SK-N-SH (cell line): ENCODE measurements at regions not wholly inside any gene's neighbourhood (a gene's known extent, or its start where the extent isn't known, plus 50 kb on each side); places are given as distances from the start of the nearest gene placed in this dataset.

Experiments used
- CTCF ChIA-PET: fragments of 300-600, 350-600 bp; formaldehyde crosslinking; extraction: SDS; loops from one replicate; lab custom pipeline; 2021; lab: Yijun Ruan, JAX
- POLR2A ChIA-PET: fragments of 350-600 bp; sonication (Branson Sonifier 250); formaldehyde crosslinking; extraction: SDS; loops from one replicate; lab custom pipeline; 2020; ENCODE audit warnings: antibody characterized with exemption, inconsistent platforms; lab: Yijun Ruan, JAX
- DNase-seq: peaks from one replicate; pipeline ENCODE4 v3.0.0; 2012
- H2AFZ ChIP-seq: fragments of 200-600 bp; sonication (generic); 2 replicates; pipeline ENCODE4 v1.8.1; 2016; ENCODE audit warnings: antibody characterized with exemption, mild to moderate bottlenecking, low read depth
- H3F3A ChIP-seq: fragments of 200-600 bp; sonication (generic); replicated peaks from 2 replicates; pipeline ENCODE3; 2016; ENCODE audit warnings: antibody characterized with exemption, mild to moderate bottlenecking; ENCODE audit not compliant: insufficient read depth
- H3K27ac ChIP-seq, 2 experiments: fragments of 200-500 bp in 1 of 2; fragments of 200-600 bp in 1 of 2; sonication (Bioruptor generic) in 1 of 2; sonication (generic), shearing (Covaris generic) in 1 of 2; 2 replicates each; pipeline versions ENCODE4 v1.5.1 to v1.6.1; 2014 to 2016; ENCODE audit warnings: low read depth in 2 of 2, inconsistent platforms in 1 of 2, low read length in 1 of 2, mild to moderate bottlenecking in 1 of 2, mixed read lengths in 1 of 2
- H3K27me3 ChIP-seq: fragments of 200-600 bp; sonication (generic), shearing (Covaris generic); 2 replicates; pipeline ENCODE4 v1.6.1; 2016; ENCODE audit warnings: mixed run types; ENCODE audit not compliant: insufficient read depth
- H3K36me3 ChIP-seq, 2 experiments: fragments of 200-500 bp in 1 of 2; fragments of 200-600 bp in 1 of 2; sonication (Bioruptor generic) in 1 of 2; sonication (generic) in 1 of 2; replicated peaks in 1 of 2; 2 replicates each; pipeline versions ENCODE3 to v1.5.1; 2014 to 2016; ENCODE audit warnings: low read length in 1 of 2, mild to moderate bottlenecking in 1 of 2; ENCODE audit not compliant: insufficient read depth in 2 of 2, control insufficient read depth in 1 of 2
- H3K4me1 ChIP-seq, 2 experiments: fragments of 200-500 bp in 1 of 2; fragments of 200-600 bp in 1 of 2; sonication (Bioruptor generic) in 1 of 2; sonication (generic), shearing (Covaris generic) in 1 of 2; 2 replicates each; pipeline versions ENCODE4 v1.5.1 to v1.6.1; 2014 to 2016; ENCODE audit warnings: low read depth in 1 of 2, low read length in 1 of 2, mixed run types in 1 of 2; ENCODE audit not compliant: insufficient read depth in 2 of 2, control insufficient read depth in 1 of 2
- H3K4me2 ChIP-seq: fragments of 200-600 bp; sonication (generic), shearing (Covaris generic); 2 replicates; pipeline ENCODE4 v1.6.1; 2017; ENCODE audit warnings: mixed run types
- H3K4me3 ChIP-seq, 2 experiments: fragments of 200-500 bp in 1 of 2; fragments of 200-600 bp in 1 of 2; sonication (Bioruptor generic) in 1 of 2; sonication (generic), shearing (Covaris generic) in 1 of 2; 2 replicates each; pipeline versions ENCODE4 v1.5.1 to v1.8.1; 2014 to 2016; ENCODE audit warnings: low read depth in 2 of 2, inconsistent platforms in 1 of 2, low read length in 1 of 2, mild to moderate bottlenecking in 1 of 2, mixed read lengths in 1 of 2, moderate library complexity in 1 of 2
- H3K79me2 ChIP-seq: fragments of 200-600 bp; sonication (generic); 2 replicates; pipeline ENCODE4 v1.8.1; 2017; ENCODE audit warnings: mild to moderate bottlenecking; ENCODE audit not compliant: insufficient read depth
- H3K9ac ChIP-seq: fragments of 200-600 bp; sonication (generic); 2 replicates; pipeline ENCODE4 v1.6.1; 2017; ENCODE audit warnings: mixed run types
- H3K9me2 ChIP-seq: fragments of 200-600 bp; sonication (generic); 2 replicates; pipeline ENCODE4 v1.6.1; 2017; ENCODE audit warnings: mixed run types
- H3K9me3 ChIP-seq: fragments of 200-600 bp; sonication (generic); 2 replicates; pipeline ENCODE4 v1.6.1; 2017; ENCODE audit warnings: mixed run types, mild to moderate bottlenecking, moderate library complexity
- H4K20me1 ChIP-seq: fragments of 200-600 bp; sonication (generic); 2 replicates; pipeline ENCODE4 v1.6.1; 2017; ENCODE audit warnings: mild to moderate bottlenecking, mixed run types; ENCODE audit not compliant: insufficient read depth
- ELF1 ChIP-seq: IDR thresholded peaks from 2 replicates; pipeline ENCODE4 v1.4.0; 2012
- EZH2phosphoT487 ChIP-seq: fragments of 200-600 bp; sonication (generic); IDR thresholded peaks from 2 replicates; pipeline ENCODE4 v1.6.1; 2017; ENCODE audit warnings: low read depth, mixed run types, mild to moderate bottlenecking, antibody characterized with exemption, moderate library complexity, borderline replicate concordance
- FOXJ3 ChIP-seq: sonication (generic); formaldehyde crosslinking; IDR thresholded peaks from 2 replicates; pipeline ENCODE4 v1.5.1; 2020; ENCODE audit warnings: mild to moderate bottlenecking, missing genetic modification reagents
- FOXM1 ChIP-seq: IDR thresholded peaks from 2 replicates; pipeline ENCODE4 v1.4.0; 2012; ENCODE audit warnings: low read depth, mild to moderate bottlenecking
- GABPA ChIP-seq: IDR thresholded peaks from 2 replicates; pipeline ENCODE4 v1.4.0; 2012; ENCODE audit warnings: low read depth, mild to moderate bottlenecking
- GATA2 ChIP-seq: sonication (generic); formaldehyde crosslinking; IDR thresholded peaks from 2 replicates; pipeline ENCODE4 v1.5.0; 2020; ENCODE audit warnings: mild to moderate bottlenecking, missing genetic modification reagents
- JUND ChIP-seq: IDR thresholded peaks from 2 replicates; pipeline ENCODE4 v1.4.0; 2012
- MXI1 ChIP-seq: IDR thresholded peaks from 2 replicates; pipeline ENCODE4 v1.6.1; 2012; ENCODE audit warnings: mild to moderate bottlenecking, low read depth, low read length, improper control_type of control experiment
- NRF1 ChIP-seq: IDR thresholded peaks from 2 replicates; pipeline ENCODE4 v1.6.1; 2012; ENCODE audit warnings: low read depth, mild to moderate bottlenecking, low read length
- POLR2AphosphoS5 ChIP-seq: IDR thresholded peaks from 2 replicates; pipeline ENCODE4 v1.6.1; 2012; ENCODE audit warnings: low read depth, low read length
- RAD21 ChIP-seq: IDR thresholded peaks from 2 replicates; pipeline ENCODE4 v1.6.1; 2012; ENCODE audit warnings: mild to moderate bottlenecking, low read length
- RFX5 ChIP-seq: IDR thresholded peaks from 2 replicates; pipeline ENCODE4 v1.6.1; 2012; ENCODE audit warnings: mild to moderate bottlenecking, improper control_type of control experiment, low read length
- RXRA ChIP-seq: IDR thresholded peaks from 2 replicates; pipeline ENCODE4 v1.4.0; 2012; ENCODE audit warnings: low read depth, mild to moderate bottlenecking, borderline replicate concordance
- SMC3 ChIP-seq: IDR thresholded peaks from 2 replicates; pipeline ENCODE4 v1.6.1; 2012; ENCODE audit warnings: low read depth, low read length, improper control_type of control experiment
- TEAD4 ChIP-seq: IDR thresholded peaks from 2 replicates; pipeline ENCODE4 v1.4.0; 2012; ENCODE audit warnings: mild to moderate bottlenecking, borderline replicate concordance; ENCODE audit not compliant: insufficient read depth
- YY1 ChIP-seq: IDR thresholded peaks from 2 replicates; pipeline ENCODE4 v1.4.0; 2012; ENCODE audit warnings: low read depth, mild to moderate bottlenecking
- WGBS: methylation state at CpG from one replicate; pipeline ENCODE4 v1.1.6; 2017; ENCODE audit warnings: low lambda C conversion rate; 5-methylcytosine and 5-hydroxymethylcytosine counted together
- TF ChIP-seq, protein P1 (sequence below): IDR thresholded peaks from 2 replicates; pipeline ENCODE4 v1.6.1; 2012; ENCODE audit warnings: mild to moderate bottlenecking, low read depth, low read length, moderate library complexity
- TF ChIP-seq, protein P2 (sequence below): IDR thresholded peaks from 2 replicates; pipeline ENCODE4; 2012
- TF ChIP-seq, protein P3 (sequence below): fragments of 150-350 bp; IDR thresholded peaks from 2 replicates; pipeline ENCODE4 v1.6.1; 2016; ENCODE audit warnings: mild to moderate bottlenecking, low read depth, low read length
- TF ChIP-seq, protein P4 (sequence below): IDR thresholded peaks from 2 replicates; pipeline ENCODE4 v1.4.0; 2012; ENCODE audit warnings: low read depth, borderline replicate concordance

DNA sequence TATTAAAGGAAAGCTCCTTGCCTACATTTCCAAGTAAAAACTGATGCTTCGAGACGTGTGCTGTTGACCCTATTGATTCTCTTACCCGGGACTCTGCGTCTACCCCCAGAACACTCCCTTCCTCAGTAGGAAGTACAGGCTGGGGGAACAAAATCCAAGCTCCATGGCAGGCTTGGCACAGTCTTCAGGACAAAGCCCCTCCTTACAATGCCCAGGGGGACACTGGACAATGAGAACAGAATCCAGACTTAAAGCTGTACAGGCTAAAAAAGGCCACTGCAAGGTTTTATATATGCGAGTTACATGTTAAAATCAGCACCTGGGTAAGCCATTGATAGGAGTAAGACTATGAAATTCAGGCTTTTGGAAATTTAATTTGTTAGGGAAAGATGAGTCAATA lies 250.6 kb upstream of the DAPK1 start (continued):
- TF ChIP-seq, protein P1, sequence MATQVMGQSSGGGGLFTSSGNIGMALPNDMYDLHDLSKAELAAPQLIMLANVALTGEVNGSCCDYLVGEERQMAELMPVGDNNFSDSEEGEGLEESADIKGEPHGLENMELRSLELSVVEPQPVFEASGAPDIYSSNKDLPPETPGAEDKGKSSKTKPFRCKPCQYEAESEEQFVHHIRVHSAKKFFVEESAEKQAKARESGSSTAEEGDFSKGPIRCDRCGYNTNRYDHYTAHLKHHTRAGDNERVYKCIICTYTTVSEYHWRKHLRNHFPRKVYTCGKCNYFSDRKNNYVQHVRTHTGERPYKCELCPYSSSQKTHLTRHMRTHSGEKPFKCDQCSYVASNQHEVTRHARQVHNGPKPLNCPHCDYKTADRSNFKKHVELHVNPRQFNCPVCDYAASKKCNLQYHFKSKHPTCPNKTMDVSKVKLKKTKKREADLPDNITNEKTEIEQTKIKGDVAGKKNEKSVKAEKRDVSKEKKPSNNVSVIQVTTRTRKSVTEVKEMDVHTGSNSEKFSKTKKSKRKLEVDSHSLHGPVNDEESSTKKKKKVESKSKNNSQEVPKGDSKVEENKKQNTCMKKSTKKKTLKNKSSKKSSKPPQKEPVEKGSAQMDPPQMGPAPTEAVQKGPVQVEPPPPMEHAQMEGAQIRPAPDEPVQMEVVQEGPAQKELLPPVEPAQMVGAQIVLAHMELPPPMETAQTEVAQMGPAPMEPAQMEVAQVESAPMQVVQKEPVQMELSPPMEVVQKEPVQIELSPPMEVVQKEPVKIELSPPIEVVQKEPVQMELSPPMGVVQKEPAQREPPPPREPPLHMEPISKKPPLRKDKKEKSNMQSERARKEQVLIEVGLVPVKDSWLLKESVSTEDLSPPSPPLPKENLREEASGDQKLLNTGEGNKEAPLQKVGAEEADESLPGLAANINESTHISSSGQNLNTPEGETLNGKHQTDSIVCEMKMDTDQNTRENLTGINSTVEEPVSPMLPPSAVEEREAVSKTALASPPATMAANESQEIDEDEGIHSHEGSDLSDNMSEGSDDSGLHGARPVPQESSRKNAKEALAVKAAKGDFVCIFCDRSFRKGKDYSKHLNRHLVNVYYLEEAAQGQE = no peak
- TF ChIP-seq YY1 = no peak
- TF ChIP-seq RAD21 = no peak
- no peak for TF ChIP-seq JUND
- TF ChIP-seq NRF1 = no peak
- TF ChIP-seq, protein P2, sequence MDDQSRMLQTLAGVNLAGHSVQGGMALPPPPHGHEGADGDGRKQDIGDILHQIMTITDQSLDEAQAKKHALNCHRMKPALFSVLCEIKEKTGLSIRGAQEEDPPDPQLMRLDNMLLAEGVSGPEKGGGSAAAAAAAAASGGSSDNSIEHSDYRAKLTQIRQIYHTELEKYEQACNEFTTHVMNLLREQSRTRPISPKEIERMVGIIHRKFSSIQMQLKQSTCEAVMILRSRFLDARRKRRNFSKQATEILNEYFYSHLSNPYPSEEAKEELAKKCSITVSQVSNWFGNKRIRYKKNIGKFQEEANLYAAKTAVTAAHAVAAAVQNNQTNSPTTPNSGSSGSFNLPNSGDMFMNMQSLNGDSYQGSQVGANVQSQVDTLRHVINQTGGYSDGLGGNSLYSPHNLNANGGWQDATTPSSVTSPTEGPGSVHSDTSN = no peak
- TF ChIP-seq MXI1 = no peak

DNA sequence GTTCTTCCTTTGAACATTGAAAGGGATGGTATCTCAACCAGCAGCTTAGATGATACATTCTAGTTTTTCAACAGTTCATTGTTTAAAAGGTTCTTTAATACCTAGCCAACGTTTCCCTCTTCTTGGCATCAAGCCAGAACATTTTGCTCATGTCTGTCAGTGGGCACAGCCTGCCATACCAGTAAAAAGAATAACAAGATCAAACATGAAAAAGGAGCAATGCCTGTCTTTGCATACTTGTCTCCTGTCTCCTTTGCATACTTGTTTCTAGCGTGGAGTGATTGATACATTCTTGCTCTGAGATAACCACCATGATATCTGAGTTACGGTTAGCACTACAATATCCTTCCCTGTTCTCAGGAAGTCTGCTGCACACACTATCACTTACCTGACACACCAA lies 248.6 kb upstream of the DAPK1 start:
- Histone ChIP-seq H3K4me2 (no peak overlapping the region), H3K9ac (no peak overlapping the region), H3K4me1 (no peaks in the 10 kb centered on the region), H2AFZ (no peak overlapping the region), H3K9me2 (no peaks in the 10 kb centered on the region), H3F3A (no peaks in the 10 kb centered on the region), H3K9me3 (no peaks in the 10 kb centered on the region), H3K27ac (no peak overlapping the region), H3K27me3 (no peaks in the 10 kb centered on the region), H3K36me3 (no peaks in the 10 kb centered on the region), H4K20me1 (no peaks in the 10 kb centered on the region), H3K4me3 (no peak overlapping the region), H3K79me2 (no peaks in the 10 kb centered on the region)
- DNase-seq = no peak
- 65% methylated on average over 3 of the region's 3 CpGs for WGBS
- CTCF ChIA-PET = no interaction called here
- POLR2A ChIA-PET = no interaction called here
- TF ChIP-seq EZH2phosphoT487 (no peak), RXRA (no peak), POLR2AphosphoS5 (no peak), MXI1 (no peak), GABPA (no peak), TEAD4 (no peak), ELF1 (no peak), FOXJ3 (CRISPR knock-in tag) (no peak), SMC3 (no peak), FOXM1 (no peak), GATA2 (CRISPR knock-in tag) (no peak), RFX5 (no peak), YY1 (no peak)
- TF ChIP-seq, protein P1 = no peak
- TF ChIP-seq, protein P3, sequence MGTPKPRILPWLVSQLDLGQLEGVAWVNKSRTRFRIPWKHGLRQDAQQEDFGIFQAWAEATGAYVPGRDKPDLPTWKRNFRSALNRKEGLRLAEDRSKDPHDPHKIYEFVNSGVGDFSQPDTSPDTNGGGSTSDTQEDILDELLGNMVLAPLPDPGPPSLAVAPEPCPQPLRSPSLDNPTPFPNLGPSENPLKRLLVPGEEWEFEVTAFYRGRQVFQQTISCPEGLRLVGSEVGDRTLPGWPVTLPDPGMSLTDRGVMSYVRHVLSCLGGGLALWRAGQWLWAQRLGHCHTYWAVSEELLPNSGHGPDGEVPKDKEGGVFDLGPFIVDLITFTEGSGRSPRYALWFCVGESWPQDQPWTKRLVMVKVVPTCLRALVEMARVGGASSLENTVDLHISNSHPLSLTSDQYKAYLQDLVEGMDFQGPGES = no peak
- TF ChIP-seq, protein P4, sequence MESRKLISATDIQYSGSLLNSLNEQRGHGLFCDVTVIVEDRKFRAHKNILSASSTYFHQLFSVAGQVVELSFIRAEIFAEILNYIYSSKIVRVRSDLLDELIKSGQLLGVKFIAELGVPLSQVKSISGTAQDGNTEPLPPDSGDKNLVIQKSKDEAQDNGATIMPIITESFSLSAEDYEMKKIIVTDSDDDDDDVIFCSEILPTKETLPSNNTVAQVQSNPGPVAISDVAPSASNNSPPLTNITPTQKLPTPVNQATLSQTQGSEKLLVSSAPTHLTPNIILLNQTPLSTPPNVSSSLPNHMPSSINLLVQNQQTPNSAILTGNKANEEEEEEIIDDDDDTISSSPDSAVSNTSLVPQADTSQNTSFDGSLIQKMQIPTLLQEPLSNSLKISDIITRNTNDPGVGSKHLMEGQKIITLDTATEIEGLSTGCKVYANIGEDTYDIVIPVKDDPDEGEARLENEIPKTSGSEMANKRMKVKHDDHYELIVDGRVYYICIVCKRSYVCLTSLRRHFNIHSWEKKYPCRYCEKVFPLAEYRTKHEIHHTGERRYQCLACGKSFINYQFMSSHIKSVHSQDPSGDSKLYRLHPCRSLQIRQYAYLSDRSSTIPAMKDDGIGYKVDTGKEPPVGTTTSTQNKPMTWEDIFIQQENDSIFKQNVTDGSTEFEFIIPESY = no peak
